Upper lobe of right lung (tissue), 1 donor: ENCODE measurements at regions not wholly inside any gene's neighbourhood (a gene's known extent, or its start where the extent isn't known, plus 50 kb on each side); places are given as distances from the start of the nearest gene placed in this dataset.

Source experiments
- ATAC-seq: fragments of 200-7000 bp; cut with Tn5 transposase; one replicate; pipeline ENCODE4 v1.9.1; 2020; ENCODE audit warnings: mild to moderate bottlenecking, moderate library complexity
- DNase-seq: peaks from one replicate; pipeline ENCODE4 v3.0.0-alpha.2; 2020
- H3K27ac ChIP-seq: fragments of 200-600 bp; one replicate; pipeline ENCODE4 v1.8.0; 2022
- H3K27me3 ChIP-seq: fragments of 200-600 bp; one replicate; pipeline ENCODE4 v1.8.0; 2022; ENCODE audit warnings: mild to moderate bottlenecking
- H3K36me3 ChIP-seq: fragments of 200-600 bp; one replicate; pipeline ENCODE4 v1.8.0; 2022
- H3K4me1 ChIP-seq: fragments of 200-600 bp; one replicate; pipeline ENCODE4 v1.8.0; 2022
- H3K4me3 ChIP-seq: fragments of 200-600 bp; one replicate; pipeline ENCODE4 v1.8.0; 2022; ENCODE audit warnings: mild to moderate bottlenecking
- H3K9me3 ChIP-seq: fragments of 200-600 bp; one replicate; pipeline ENCODE4 v1.8.0; 2022
- intact Hi-C: fragments of 100-400 bp; cut with DNase I; formaldehyde crosslinking; loops from one replicate; pipeline ENCODE4 v1.11.0; 2022
- TF ChIP-seq, protein P1 (sequence below): fragments of 200-600 bp; IDR thresholded peaks from one replicate; pipeline ENCODE4 v1.8.0; 2022; ENCODE audit warnings: antibody characterized with exemption
- donor health status: DM: no; HTN: yes; CAD: no; lungs with severe emphysema.

GRCh38 chr6:139485742-139486475 lies 111.5 kb upstream of the CITED2 start:
- no peak for DNase-seq
- Histone ChIP-seq H3K4me1 (no peaks in the 10 kb centered on the region), H3K27ac (no peak overlapping the region), H3K27me3 (no peaks in the 10 kb centered on the region), H3K36me3 (no peaks in the 10 kb centered on the region), H3K4me3 (no peak overlapping the region), H3K9me3 (no peaks in the 10 kb centered on the region)
- intact Hi-C loops: no loop called here
- TF ChIP-seq, protein P1, sequence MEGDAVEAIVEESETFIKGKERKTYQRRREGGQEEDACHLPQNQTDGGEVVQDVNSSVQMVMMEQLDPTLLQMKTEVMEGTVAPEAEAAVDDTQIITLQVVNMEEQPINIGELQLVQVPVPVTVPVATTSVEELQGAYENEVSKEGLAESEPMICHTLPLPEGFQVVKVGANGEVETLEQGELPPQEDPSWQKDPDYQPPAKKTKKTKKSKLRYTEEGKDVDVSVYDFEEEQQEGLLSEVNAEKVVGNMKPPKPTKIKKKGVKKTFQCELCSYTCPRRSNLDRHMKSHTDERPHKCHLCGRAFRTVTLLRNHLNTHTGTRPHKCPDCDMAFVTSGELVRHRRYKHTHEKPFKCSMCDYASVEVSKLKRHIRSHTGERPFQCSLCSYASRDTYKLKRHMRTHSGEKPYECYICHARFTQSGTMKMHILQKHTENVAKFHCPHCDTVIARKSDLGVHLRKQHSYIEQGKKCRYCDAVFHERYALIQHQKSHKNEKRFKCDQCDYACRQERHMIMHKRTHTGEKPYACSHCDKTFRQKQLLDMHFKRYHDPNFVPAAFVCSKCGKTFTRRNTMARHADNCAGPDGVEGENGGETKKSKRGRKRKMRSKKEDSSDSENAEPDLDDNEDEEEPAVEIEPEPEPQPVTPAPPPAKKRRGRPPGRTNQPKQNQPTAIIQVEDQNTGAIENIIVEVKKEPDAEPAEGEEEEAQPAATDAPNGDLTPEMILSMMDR: no peak
- ATAC-seq: no peak

- no peaks in the 10 kb centered on the region for H3K9me3 ChIP-seq
- no peak overlapping the region for H3K4me3 ChIP-seq
- no peaks in the 10 kb centered on the region for H3K27me3 ChIP-seq
- no peaks in the 10 kb centered on the region for H3K4me1 ChIP-seq
- H3K36me3 ChIP-seq: no peaks in the 10 kb centered on the region
- TF ChIP-seq, protein P1: no peak
- H3K27ac ChIP-seq: no peak overlapping the region
- DNase-seq (no peak), ATAC-seq (no peak)
- intact Hi-C loops: no loop called here
Observed at GRCh38 chr6:139485185-139485584, 110.7 kb upstream of the CITED2 start.

DNA sequence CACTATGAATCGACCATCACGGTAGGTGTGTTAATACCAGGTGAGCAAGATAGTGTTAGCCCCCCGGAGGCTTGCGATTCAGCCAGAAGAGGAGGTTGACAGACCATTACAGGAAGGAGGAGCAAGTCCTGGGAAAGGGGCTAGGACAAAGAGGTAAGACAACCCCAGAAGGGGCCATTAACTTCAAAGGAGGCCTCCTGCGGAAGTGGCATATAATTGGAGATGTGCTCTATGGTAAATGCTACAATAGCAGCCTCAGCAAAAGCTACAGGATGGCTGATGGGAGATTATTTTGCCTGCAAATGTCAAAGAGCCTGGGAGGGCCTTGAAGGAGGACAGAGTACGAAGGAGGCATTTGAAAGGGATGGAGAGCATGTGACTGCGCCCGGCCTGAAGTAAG lies 108.6 kb upstream of the CITED2 start:
- Histone ChIP-seq H3K27me3 (no peaks in the 10 kb centered on the region), H3K9me3 (no peaks in the 10 kb centered on the region), H3K4me3 (no peak overlapping the region), H3K27ac (no peak overlapping the region), H3K36me3 (no peaks in the 10 kb centered on the region), H3K4me1 (no peaks in the 10 kb centered on the region)
- DNase-seq (no peak), ATAC-seq (no peak)
- intact Hi-C loops: no loop called here
- TF ChIP-seq, protein P1: no peak

- Histone ChIP-seq H3K36me3 (no peaks in the 10 kb centered on the region), H3K27me3 (no peaks in the 10 kb centered on the region), H3K4me3 (no peak overlapping the region), H3K4me1 (no peaks in the 10 kb centered on the region), H3K27ac (no peak overlapping the region), H3K9me3 (no peaks in the 10 kb centered on the region)
- ATAC-seq (no peak), DNase-seq (no peak)
- intact Hi-C loops: no loop called here
- TF ChIP-seq, protein P1: no peak
Observed at GRCh38 chr6:139482287-139482686, 107.8 kb upstream of the CITED2 start.

- no peak overlapping the region for H3K27ac ChIP-seq
- no peaks in the 10 kb centered on the region for H3K4me1 ChIP-seq
- H3K27me3 ChIP-seq: no peaks in the 10 kb centered on the region
- no peaks in the 10 kb centered on the region for H3K9me3 ChIP-seq
- ATAC-seq (no peak), DNase-seq (no peak)
- intact Hi-C loops: no loop called here
- H3K4me3 ChIP-seq: no peak overlapping the region
- no peaks in the 10 kb centered on the region for H3K36me3 ChIP-seq
- TF ChIP-seq, protein P1: no peak
Observed at GRCh38 chr6:139480356-139481165, 106.1 kb upstream of the CITED2 start.
